PC-9 (cell line): ENCODE measurements at regions not wholly inside any gene's neighbourhood (a gene's known extent, or its start where the extent isn't known, plus 50 kb on each side); places are given as distances from the start of the nearest gene placed in this dataset.

Experiments
- CTCF ChIP-seq: fragments of 200-600 bp; sonication (generic); conservative IDR thresholded peaks from 2 replicates; pipeline ENCODE4 v1.6.1; 2017; ENCODE audit warnings: mixed run types, antibody characterized with exemption, mild to moderate bottlenecking, moderate library complexity
- EZH2 ChIP-seq: fragments of 200-600 bp; sonication (generic); IDR thresholded peaks from 2 replicates; pipeline ENCODE4 v1.8.0; 2017; ENCODE audit warnings: antibody characterized with exemption, low read depth

GRCh38 chr6:148199584-148199983, 143.1 kb upstream of the SASH1 start:
- TF ChIP-seq CTCF, result no peak
- TF ChIP-seq EZH2, result no peak
